ENCODE measurements at regions not wholly inside any gene's neighbourhood (a gene's known extent, or its start where the extent isn't known, plus 50 kb on each side); places are given as distances from the start of the nearest gene placed in this dataset.

GRCh38 chr5:158324236-158324635 is 465.3 kb upstream of the CLINT1 start:
- TF ChIP-seq, protein P1, sequence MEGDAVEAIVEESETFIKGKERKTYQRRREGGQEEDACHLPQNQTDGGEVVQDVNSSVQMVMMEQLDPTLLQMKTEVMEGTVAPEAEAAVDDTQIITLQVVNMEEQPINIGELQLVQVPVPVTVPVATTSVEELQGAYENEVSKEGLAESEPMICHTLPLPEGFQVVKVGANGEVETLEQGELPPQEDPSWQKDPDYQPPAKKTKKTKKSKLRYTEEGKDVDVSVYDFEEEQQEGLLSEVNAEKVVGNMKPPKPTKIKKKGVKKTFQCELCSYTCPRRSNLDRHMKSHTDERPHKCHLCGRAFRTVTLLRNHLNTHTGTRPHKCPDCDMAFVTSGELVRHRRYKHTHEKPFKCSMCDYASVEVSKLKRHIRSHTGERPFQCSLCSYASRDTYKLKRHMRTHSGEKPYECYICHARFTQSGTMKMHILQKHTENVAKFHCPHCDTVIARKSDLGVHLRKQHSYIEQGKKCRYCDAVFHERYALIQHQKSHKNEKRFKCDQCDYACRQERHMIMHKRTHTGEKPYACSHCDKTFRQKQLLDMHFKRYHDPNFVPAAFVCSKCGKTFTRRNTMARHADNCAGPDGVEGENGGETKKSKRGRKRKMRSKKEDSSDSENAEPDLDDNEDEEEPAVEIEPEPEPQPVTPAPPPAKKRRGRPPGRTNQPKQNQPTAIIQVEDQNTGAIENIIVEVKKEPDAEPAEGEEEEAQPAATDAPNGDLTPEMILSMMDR (IDR thresholded peaks at IDR 0.05; ENCODE audit: insufficient read depth, low read length), result no peak
- no peak for TF ChIP-seq POLR2AphosphoS5 (IDR thresholded peaks at IDR 0.05; ENCODE audit: low read depth)
- TF ChIP-seq REST (IDR thresholded peaks at IDR 0.05; ENCODE audit: insufficient replicate concordance, low read depth), result no peak
- no peak for TF ChIP-seq SPI1 (IDR thresholded peaks at IDR 0.05; ENCODE audit: borderline replicate concordance, low read depth)

Measured in HL-60 (cell line).